Esophagus squamous epithelium (tissue), 4 donors: ENCODE measurements at regions not wholly inside any gene's neighbourhood (a gene's known extent, or its start where the extent isn't known, plus 50 kb on each side); places are given as distances from the start of the nearest gene placed in this dataset.

Experiments
- CTCF ChIP-seq, 6 experiments: fragments of 450-650 bp in 4 of 6; fragments of 200-600 bp in 2 of 6; sonication (generic) in 2 of 6; IDR thresholded peaks; one replicate each; pipeline ENCODE4 v1.5.1; 2016 to 2019; ENCODE audit warnings: antibody characterized with exemption in 6 of 6, mild to moderate bottlenecking in 4 of 6, moderate library complexity in 4 of 6
- POLR2A ChIP-seq, 4 donors: fragments of 450-650 bp; IDR thresholded peaks; one replicate each; pipeline ENCODE4 v1.6.1; 2017; ENCODE audit warnings: antibody characterized with exemption in 4 of 4, mild to moderate bottlenecking in 4 of 4, moderate library complexity in 3 of 4

- no peak for TF ChIP-seq CTCF (IDR thresholded peaks at IDR 0.05)
- TF ChIP-seq POLR2A (IDR thresholded peaks at IDR 0.05), result no peak
These were observed 116.5 kb downstream of the RFLNA start for GRCh38 chr12:124411281-124411878.
